HEK293 (cell line): ENCODE measurements at regions not wholly inside any gene's neighbourhood (a gene's known extent, or its start where the extent isn't known, plus 50 kb on each side); places are given as distances from the start of the nearest gene placed in this dataset.
"Not testable (repeated sequence)": the region's sequence is repeated elsewhere in the genome, so short reads cannot be mapped to it uniquely, and the experiment has no call there.

Source experiments
- CTCF ChIA-PET: fragments of 350-600 bp; formaldehyde crosslinking; extraction: SDS; loops from one replicate; lab custom pipeline; 2021; ENCODE audit warnings: antibody characterized with exemption; lab: Yijun Ruan, JAX
- POLR2A ChIA-PET: fragments of 300-600 bp; formaldehyde crosslinking; extraction: SDS; loops from one replicate; lab custom pipeline; 2020; ENCODE audit warnings: antibody characterized with exemption, inconsistent platforms; lab: Yijun Ruan, JAX
- H3K27ac ChIP-seq: fragments of 200-500 bp; sonication (Bioruptor generic); 2 replicates; pipeline ENCODE4 v1.5.1; 2014; ENCODE audit warnings: low read depth, low read length, control low read depth, inconsistent platforms; ENCODE audit errors: extremely low read depth
- H3K36me3 ChIP-seq, 2 experiments: fragments of 200-500 bp in 1 of 2; sonication (Bioruptor generic) in 1 of 2; 1 replicate in 1 of 2; 2 replicates in 1 of 2; pipeline ENCODE4 v1.5.1; 2014 to 2017; ENCODE audit warnings: inconsistent platforms in 2 of 2, low read length in 2 of 2; ENCODE audit not compliant: control insufficient read depth in 2 of 2, insufficient read depth in 1 of 2
- H3K4me1 ChIP-seq: fragments of 200-500 bp; sonication (Bioruptor generic); 2 replicates; pipeline ENCODE4 v1.5.1; 2014; ENCODE audit warnings: mild to moderate bottlenecking, low read length, inconsistent platforms; ENCODE audit not compliant: control insufficient read depth, insufficient read depth
- H3K4me3 ChIP-seq: 2 replicates; pipeline ENCODE4 v1.5.1; 2011; ENCODE audit warnings: low read depth, mild to moderate bottlenecking, control low read depth, low read length, moderate library complexity
- H3K9me3 ChIP-seq: fragments of 200-500 bp; sonication (Bioruptor generic); 2 replicates; pipeline ENCODE4 v1.5.1; 2014; ENCODE audit warnings: low read depth, low read length, inconsistent platforms; ENCODE audit not compliant: control insufficient read depth, insufficient read depth
- ELK4 ChIP-seq: IDR thresholded peaks from 2 replicates; pipeline ENCODE4 v1.6.1; 2011; ENCODE audit warnings: mild to moderate bottlenecking, low read depth, low read length, borderline replicate concordance
- KLF7 ChIP-seq: fragments of 450-650 bp; formaldehyde crosslinking; IDR thresholded peaks from 2 replicates; pipeline ENCODE4 v1.5.1; 2016; ENCODE audit warnings: missing biosample characterization, missing genetic modification characterization, borderline replicate concordance
- OVOL3 ChIP-seq: fragments of 450-650 bp; formaldehyde crosslinking; IDR thresholded peaks from 2 replicates; pipeline ENCODE4 v1.5.1; 2016; ENCODE audit warnings: missing biosample characterization, missing genetic modification characterization
- SP3 ChIP-seq: fragments of 450-650 bp; formaldehyde crosslinking; IDR thresholded peaks from 2 replicates; pipeline ENCODE4 v1.5.1; 2016; ENCODE audit warnings: missing biosample characterization, missing genetic modification characterization
- TRIM28 ChIP-seq: IDR thresholded peaks from 2 replicates; pipeline ENCODE4 v1.6.1; 2011; ENCODE audit warnings: low read length, control low read depth, borderline replicate concordance
- ZBTB11 ChIP-seq: fragments of 450-650 bp; formaldehyde crosslinking; conservative IDR thresholded peaks from 2 replicates; pipeline ENCODE4 v1.5.1; 2016; ENCODE audit warnings: low read depth, missing biosample characterization, missing genetic modification characterization
- ZBTB44 ChIP-seq: fragments of 450-650 bp; IDR thresholded peaks from 2 replicates; pipeline ENCODE4 v1.5.1; 2018; ENCODE audit warnings: missing biosample characterization, mild to moderate bottlenecking, missing genetic modification characterization
- ZNF398 ChIP-seq: fragments of 450-650 bp; formaldehyde crosslinking; IDR thresholded peaks from 2 replicates; pipeline ENCODE4 v1.5.1; 2017; ENCODE audit warnings: missing biosample characterization, missing genetic modification characterization
- ZNF610 ChIP-seq: fragments of 450-650 bp; formaldehyde crosslinking; IDR thresholded peaks from 2 replicates; pipeline ENCODE4 v1.5.1; 2016; ENCODE audit warnings: missing biosample characterization, missing genetic modification characterization, borderline replicate concordance
- ZNF777 ChIP-seq: fragments of 450-650 bp; formaldehyde crosslinking; IDR thresholded peaks from 2 replicates; pipeline ENCODE4 v1.5.1; 2017; ENCODE audit warnings: missing biosample characterization, missing genetic modification characterization, borderline replicate concordance
- ZSCAN5A ChIP-seq: fragments of 450-650 bp; formaldehyde crosslinking; IDR thresholded peaks from 2 replicates; pipeline ENCODE4 v1.5.1; 2016; ENCODE audit warnings: missing biosample characterization, missing genetic modification characterization

- Histone ChIP-seq H3K36me3 (no peaks in the 10 kb centered on the region), H3K27ac (no peak overlapping the region), H3K4me3 (no peak overlapping the region), H3K9me3 (no peaks in the 10 kb centered on the region), H3K4me1 (no peaks in the 10 kb centered on the region)
- ChIA-PET CTCF (interaction anchor here (0.6 kb wide), 1 partner anchor 1587 kb away, joined by 3 read pairs; no protein-coding TSS in a partner anchor), POLR2A (no interaction called here)
- TF ChIP-seq KLF7 (tag by site-specific recombination) (no peak), ZBTB11 (no peak), SP3 (tag by site-specific recombination) (no peak), ZNF610 (no peak), ZSCAN5A (tag by site-specific recombination) (no peak), ZNF398 (tag by site-specific recombination) (no peak), OVOL3 (tag by site-specific recombination) (no peak), ELK4 (no peak), ZNF777 (no peak)
Measured at GRCh38 chr5:87576867-87577266, 164.1 kb upstream of the CCNH start.

- CTCF ChIA-PET = interaction anchor here (0.6 kb wide), 1 partner anchor 1587 kb away, joined by 3 read pairs; no protein-coding TSS in a partner anchor
- H3K4me1 ChIP-seq, POLR2A ChIA-PET, H3K36me3 ChIP-seq, H3K4me3 ChIP-seq, H3K27ac ChIP-seq, H3K9me3 ChIP-seq: not testable (repeated sequence)
Measured at GRCh38 chr5:87576306-87576705, 163.6 kb upstream of the CCNH start.

GRCh38 chr5:87574106-87574505 is 161.4 kb upstream of the CCNH start:
- H3K36me3 ChIP-seq = no peaks in the 10 kb centered on the region

More at GRCh38 chr5:87574106-87574505, 161.4 kb upstream of the CCNH start:
- ChIA-PET POLR2A (no interaction called here), CTCF (no interaction called here)
- Histone ChIP-seq H3K27ac (no peak overlapping the region), H3K4me3 (no peak overlapping the region), H3K9me3 (no peaks in the 10 kb centered on the region), H3K4me1 (no peaks in the 10 kb centered on the region)
- no peak for TF ChIP-seq ZBTB44 (tag by site-specific recombination)
- no peak for TF ChIP-seq TRIM28
- TF ChIP-seq ZNF777 = no peak
